ENCODE measurements at regions not wholly inside any gene's neighbourhood (a gene's known extent, or its start where the extent isn't known, plus 50 kb on each side); places are given as distances from the start of the nearest gene placed in this dataset.

GRCh38 chr3:194830978-194831377, 145.3 kb downstream of the FAM43A start:
- Histone ChIP-seq H3K4me3 (ENCODE audit: low read depth, low read length) (no peak overlapping the region), H3K27me3 (ENCODE audit: control insufficient read depth, insufficient read depth, low read length) (peaks cover 10% of the 10 kb centered on the region), H3K27ac (ENCODE audit: low read depth, low read length) (no peak overlapping the region), H3K9me3 (ENCODE audit: control insufficient read depth, insufficient read depth, low read length) (no peaks in the 10 kb centered on the region)
- POLR2A ChIA-PET: no interaction called here
- CTCF ChIA-PET: no interaction called here
- no peak for TF ChIP-seq CTCF (IDR thresholded peaks at IDR 0.05; ENCODE audit: low read depth, low read length)
- DNase-seq (ENCODE audit: low read depth, low spot score): no peak

GRCh38 chr3:194832346-194833104, 146.8 kb downstream of the FAM43A start:
- H3K27me3 ChIP-seq (ENCODE audit: control insufficient read depth, insufficient read depth, low read length): peaks cover 6% of the 10 kb centered on the region
- H3K9me3 ChIP-seq (ENCODE audit: control insufficient read depth, insufficient read depth, low read length): no peaks in the 10 kb centered on the region
- no peak for DNase-seq (ENCODE audit: low read depth, low spot score)
- H3K4me3 ChIP-seq (ENCODE audit: low read depth, low read length): no peak overlapping the region
- TF ChIP-seq CTCF (IDR thresholded peaks at IDR 0.05; ENCODE audit: low read depth, low read length): no peak
- ChIA-PET CTCF (no interaction called here), POLR2A (no interaction called here)
- no peak overlapping the region for H3K27ac ChIP-seq (ENCODE audit: low read depth, low read length)

- peaks cover 13% of the 10 kb centered on the region for H3K27me3 ChIP-seq (ENCODE audit: control insufficient read depth, insufficient read depth, low read length)
- POLR2A ChIA-PET: no interaction called here
- no peak overlapping the region for H3K27ac ChIP-seq (ENCODE audit: low read depth, low read length)
- CTCF ChIA-PET: no interaction called here
- no peak for DNase-seq (ENCODE audit: low read depth, low spot score)
- no peaks in the 10 kb centered on the region for H3K9me3 ChIP-seq (ENCODE audit: control insufficient read depth, insufficient read depth, low read length)
- H3K4me3 ChIP-seq (ENCODE audit: low read depth, low read length): no peak overlapping the region
- no peak for TF ChIP-seq CTCF (IDR thresholded peaks at IDR 0.05; ENCODE audit: low read depth, low read length)
Observed at GRCh38 chr3:194833114-194833910, 147.6 kb downstream of the FAM43A start.

- no peak for DNase-seq (ENCODE audit: low read depth, low spot score)
- CTCF ChIA-PET: no interaction called here
- POLR2A ChIA-PET: no interaction called here
- no peak overlapping the region for H3K4me3 ChIP-seq (ENCODE audit: low read depth, low read length)
- TF ChIP-seq CTCF (IDR thresholded peaks at IDR 0.05; ENCODE audit: low read depth, low read length): no peak
- H3K27ac ChIP-seq (ENCODE audit: low read depth, low read length): no peak overlapping the region
- peaks cover 13% of the 10 kb centered on the region for H3K27me3 ChIP-seq (ENCODE audit: control insufficient read depth, insufficient read depth, low read length)
- no peaks in the 10 kb centered on the region for H3K9me3 ChIP-seq (ENCODE audit: control insufficient read depth, insufficient read depth, low read length)
Observed at GRCh38 chr3:194836661-194837060, 151.0 kb downstream of the FAM43A start.

GRCh38 chr3:194837457-194838127, 151.9 kb downstream of the FAM43A start:
- CTCF ChIA-PET: no interaction called here
- POLR2A ChIA-PET: no interaction called here
- DNase-seq (ENCODE audit: low read depth, low spot score): no peak

More at GRCh38 chr3:194837457-194838127, 151.9 kb downstream of the FAM43A start:
- Histone ChIP-seq H3K9me3 (ENCODE audit: control insufficient read depth, insufficient read depth, low read length) (no peaks in the 10 kb centered on the region), H3K27ac (ENCODE audit: low read depth, low read length) (no peak overlapping the region), H3K4me3 (ENCODE audit: low read depth, low read length) (no peak overlapping the region), H3K27me3 (ENCODE audit: control insufficient read depth, insufficient read depth, low read length) (peaks cover 13% of the 10 kb centered on the region)
- no peak for TF ChIP-seq CTCF (IDR thresholded peaks at IDR 0.05; ENCODE audit: low read depth, low read length)

Measured in AG04450 (cell line).